ENCODE measurements at regions not wholly inside any gene's neighbourhood (a gene's known extent, or its start where the extent isn't known, plus 50 kb on each side); places are given as distances from the start of the nearest gene placed in this dataset.

DNA sequence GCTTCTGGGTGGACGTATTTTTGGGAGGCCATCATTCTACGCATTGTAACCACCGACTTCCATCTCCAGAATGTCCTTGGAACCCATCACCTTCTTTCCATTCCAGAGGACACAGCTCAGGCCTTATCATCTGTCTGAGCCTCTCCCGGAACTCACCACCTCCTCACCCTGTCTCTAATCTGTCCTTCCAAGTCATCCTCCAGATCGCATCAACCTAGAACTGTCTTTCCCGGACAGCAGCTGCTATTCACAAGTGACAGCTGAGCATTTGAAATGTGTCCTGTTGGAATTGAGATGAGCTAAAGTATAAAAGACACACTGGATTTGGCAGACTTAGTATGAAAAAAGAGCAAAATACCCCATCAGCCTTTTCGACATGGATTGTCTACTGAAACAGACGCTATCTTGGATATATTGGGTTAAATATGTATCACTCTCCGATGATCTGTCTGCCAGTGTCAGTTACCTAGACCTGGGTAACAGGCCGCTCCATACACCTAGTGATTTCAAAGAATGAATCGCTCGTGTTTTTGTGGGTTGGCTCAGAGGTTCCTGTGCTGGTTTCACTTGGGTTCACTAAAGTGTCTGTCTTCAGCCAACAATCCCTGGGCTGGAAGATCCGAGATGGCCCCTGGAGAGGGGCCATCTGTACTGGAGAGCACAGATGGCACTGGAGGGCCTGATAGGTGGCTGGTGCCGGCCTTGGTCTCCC lies 104.4 kb upstream of the RFLNA start:
- TF ChIP-seq, protein P1, sequence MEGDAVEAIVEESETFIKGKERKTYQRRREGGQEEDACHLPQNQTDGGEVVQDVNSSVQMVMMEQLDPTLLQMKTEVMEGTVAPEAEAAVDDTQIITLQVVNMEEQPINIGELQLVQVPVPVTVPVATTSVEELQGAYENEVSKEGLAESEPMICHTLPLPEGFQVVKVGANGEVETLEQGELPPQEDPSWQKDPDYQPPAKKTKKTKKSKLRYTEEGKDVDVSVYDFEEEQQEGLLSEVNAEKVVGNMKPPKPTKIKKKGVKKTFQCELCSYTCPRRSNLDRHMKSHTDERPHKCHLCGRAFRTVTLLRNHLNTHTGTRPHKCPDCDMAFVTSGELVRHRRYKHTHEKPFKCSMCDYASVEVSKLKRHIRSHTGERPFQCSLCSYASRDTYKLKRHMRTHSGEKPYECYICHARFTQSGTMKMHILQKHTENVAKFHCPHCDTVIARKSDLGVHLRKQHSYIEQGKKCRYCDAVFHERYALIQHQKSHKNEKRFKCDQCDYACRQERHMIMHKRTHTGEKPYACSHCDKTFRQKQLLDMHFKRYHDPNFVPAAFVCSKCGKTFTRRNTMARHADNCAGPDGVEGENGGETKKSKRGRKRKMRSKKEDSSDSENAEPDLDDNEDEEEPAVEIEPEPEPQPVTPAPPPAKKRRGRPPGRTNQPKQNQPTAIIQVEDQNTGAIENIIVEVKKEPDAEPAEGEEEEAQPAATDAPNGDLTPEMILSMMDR (IDR thresholded peaks at IDR 0.05) = no peak
- TF ChIP-seq EZH2phosphoT487 (IDR thresholded peaks at IDR 0.05) (no peak), EZH2 (IDR thresholded peaks at IDR 0.05) (no peak)

Data from neural progenitor cell (in vitro differentiated cells).